NB4 (cell line): ENCODE measurements at regions not wholly inside any gene's neighbourhood (a gene's known extent, or its start where the extent isn't known, plus 50 kb on each side); places are given as distances from the start of the nearest gene placed in this dataset.

Experiments used
- DNase-seq: peaks from one replicate; pipeline ENCODE4 v3.0.0; 2010; ENCODE audit warnings: low read depth
- H3K4me3 ChIP-seq: one replicate; pipeline ENCODE4 v1.5.1; 2011; ENCODE audit warnings: mild to moderate bottlenecking, low read depth, low read length, moderate library complexity
- CTCF ChIP-seq: IDR thresholded peaks from one replicate; pipeline ENCODE4 v1.5.1; 2012; ENCODE audit warnings: low read depth, low read length
- MAX ChIP-seq: IDR thresholded peaks from 2 replicates; pipeline ENCODE4 v1.6.1; 2011; ENCODE audit warnings: low read depth, low read length
- MYC ChIP-seq: IDR thresholded peaks from 2 replicates; pipeline ENCODE4 v1.6.1; 2011; ENCODE audit warnings: low read depth, low read length
- POLR2A ChIP-seq: IDR thresholded peaks from 2 replicates; pipeline ENCODE4 v1.6.1; 2011; ENCODE audit warnings: mild to moderate bottlenecking; ENCODE audit not compliant: insufficient read length; ENCODE audit errors: extremely low read depth

- H3K4me3 ChIP-seq: no peak overlapping the region
- no peak for TF ChIP-seq CTCF
- TF ChIP-seq POLR2A: no peak
- no peak for TF ChIP-seq MYC
- TF ChIP-seq MAX: no peak
- no peak for DNase-seq
Observed at GRCh38 chr18:42477267-42477666, 522.2 kb downstream of the PIK3C3 start.

- no peak for TF ChIP-seq POLR2A
- TF ChIP-seq MAX: no peak
- no peak for TF ChIP-seq CTCF
- no peak for TF ChIP-seq MYC
- H3K4me3 ChIP-seq: no peak overlapping the region
- no peak for DNase-seq
Observed at GRCh38 chr18:42480441-42480840, 525.4 kb downstream of the PIK3C3 start.

- DNase-seq: no peak
- TF ChIP-seq POLR2A: no peak
- TF ChIP-seq CTCF: no peak
- TF ChIP-seq MYC: no peak
- TF ChIP-seq MAX: no peak
- no peak overlapping the region for H3K4me3 ChIP-seq
Observed at GRCh38 chr18:42484648-42485047, 529.6 kb downstream of the PIK3C3 start.

- no peak overlapping the region for H3K4me3 ChIP-seq
- TF ChIP-seq CTCF: no peak
- no peak for TF ChIP-seq MYC
- TF ChIP-seq MAX: no peak
- no peak for TF ChIP-seq POLR2A
- DNase-seq: no peak
Observed at GRCh38 chr18:42486271-42486670, 531.2 kb downstream of the PIK3C3 start.

GRCh38 chr18:42508683-42509296, 553.8 kb downstream of the PIK3C3 start:
- no peak for DNase-seq
- TF ChIP-seq POLR2A: no peak
- no peak for TF ChIP-seq CTCF
- no peak for TF ChIP-seq MYC
- no peak for TF ChIP-seq MAX

More at GRCh38 chr18:42508683-42509296, 553.8 kb downstream of the PIK3C3 start:
- no peak overlapping the region for H3K4me3 ChIP-seq
